ENCODE measurements at regions not wholly inside any gene's neighbourhood (a gene's known extent, or its start where the extent isn't known, plus 50 kb on each side); places are given as distances from the start of the nearest gene placed in this dataset.

DNA sequence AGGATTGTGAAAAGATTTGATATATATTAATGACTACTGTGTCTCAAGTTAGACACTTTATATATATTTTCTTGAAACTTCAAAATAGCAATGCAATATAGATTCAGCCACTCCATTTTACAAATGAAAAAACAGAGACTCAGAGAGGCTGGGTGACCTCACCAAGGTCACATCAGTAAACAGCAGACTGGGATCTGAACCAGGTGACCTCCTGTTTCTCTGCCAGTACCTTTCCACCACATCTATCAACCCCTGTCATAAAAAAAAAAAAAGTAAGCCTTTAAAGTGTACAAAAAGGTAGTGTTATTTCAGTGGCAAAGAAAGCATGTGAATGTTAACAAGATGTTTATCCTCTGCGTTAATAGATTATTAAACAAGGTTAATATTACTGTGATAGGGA, 466.5 kb upstream of the DYNLRB2 start:
- Histone ChIP-seq H3K36me3 (ENCODE audit: insufficient read depth, low read length) (no peaks in the 10 kb centered on the region), H3K9me3 (ENCODE audit: insufficient read depth, low read depth, low read length) (no peaks in the 10 kb centered on the region), H3K27me3 (ENCODE audit: insufficient read depth, low read length) (no peaks in the 10 kb centered on the region), H3K27ac (ENCODE audit: low read depth, low read length) (no peak overlapping the region), H3K4me3 (ENCODE audit: low read length) (no peak overlapping the region), H3K9ac (ENCODE audit: low read depth, low read length) (no peak overlapping the region), H3K4me1 (ENCODE audit: insufficient read depth, low read length) (no peaks in the 10 kb centered on the region)
- WGBS = 97% methylated on average over 1 of the region's 1 CpG

DNA sequence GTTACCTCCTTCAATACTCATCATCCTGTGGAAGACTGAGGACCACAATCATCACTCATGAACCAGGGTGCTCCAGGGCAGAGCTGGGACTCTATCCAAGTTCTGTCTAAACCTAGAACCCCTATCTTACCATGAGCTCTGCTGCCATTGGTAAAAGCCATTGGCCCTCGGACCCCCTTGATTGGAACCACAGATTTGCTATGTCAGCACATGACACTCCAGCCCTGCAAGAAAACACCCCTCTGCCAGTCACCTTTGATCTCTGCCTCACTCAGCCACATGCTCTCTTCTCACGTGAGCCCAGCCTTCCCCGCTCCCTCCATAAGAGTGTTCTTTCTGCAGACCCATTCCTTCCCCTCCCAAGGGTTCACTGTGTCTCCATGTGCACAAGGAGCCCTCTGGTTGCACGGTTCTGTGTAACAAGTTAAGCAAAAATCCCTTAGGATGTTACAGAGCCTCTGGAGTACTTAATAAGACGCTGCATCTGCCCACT, 468.8 kb upstream of the DYNLRB2 start:
- 89% methylated on average over 5 of the region's 5 CpGs for WGBS
- no peaks in the 10 kb centered on the region for H3K9me3 ChIP-seq (ENCODE audit: insufficient read depth, low read depth, low read length)
- no peaks in the 10 kb centered on the region for H3K4me1 ChIP-seq (ENCODE audit: insufficient read depth, low read length)
- no peak overlapping the region for H3K9ac ChIP-seq (ENCODE audit: low read depth, low read length)
- H3K4me3 ChIP-seq (ENCODE audit: low read length) = no peak overlapping the region
- H3K27ac ChIP-seq (ENCODE audit: low read depth, low read length) = no peak overlapping the region
- no peaks in the 10 kb centered on the region for H3K36me3 ChIP-seq (ENCODE audit: insufficient read depth, low read length)
- H3K27me3 ChIP-seq (ENCODE audit: insufficient read depth, low read length) = no peaks in the 10 kb centered on the region

DNA sequence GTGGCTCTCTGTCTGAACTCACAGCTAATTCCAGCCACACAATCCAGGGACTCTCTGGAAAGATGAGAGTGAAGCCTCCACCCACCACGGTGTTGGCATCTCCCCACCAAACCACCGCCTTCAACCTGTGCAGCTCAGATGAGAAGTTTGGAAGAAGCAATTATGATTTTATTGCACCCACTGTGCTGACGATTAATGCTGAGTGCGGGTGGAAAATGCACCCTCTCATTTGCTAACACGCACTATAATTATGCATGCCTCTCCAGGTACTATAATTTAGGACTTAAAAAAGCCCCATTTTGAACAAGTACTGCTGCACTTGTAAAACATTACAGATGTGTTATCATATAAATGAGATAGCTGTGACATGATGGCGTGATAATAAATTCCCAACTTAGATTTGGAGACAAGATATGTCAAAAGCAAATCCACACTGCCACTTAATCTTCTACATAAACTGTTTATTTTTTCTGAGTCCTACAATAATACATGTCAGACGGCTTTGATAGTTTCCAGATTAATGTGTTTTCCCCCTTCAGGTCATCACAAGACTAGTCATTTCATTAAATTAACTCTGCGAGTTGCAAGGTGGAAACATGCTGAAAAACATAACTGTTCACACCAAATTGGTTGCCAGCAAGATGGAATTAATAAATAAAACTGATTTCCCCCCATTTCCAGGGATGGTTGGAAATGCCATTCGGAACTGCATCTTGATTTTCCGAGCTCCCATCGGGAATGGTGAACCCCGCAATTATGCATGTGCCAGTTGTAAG, 466.5 kb upstream of the MAF start:
- Histone ChIP-seq H3K4me3 (ENCODE audit: low read length) (no peak overlapping the region), H3K36me3 (ENCODE audit: insufficient read depth, low read length) (no peaks in the 10 kb centered on the region), H3K27me3 (ENCODE audit: insufficient read depth, low read length) (no peaks in the 10 kb centered on the region), H3K9ac (ENCODE audit: low read depth, low read length) (no peak overlapping the region), H3K9me3 (ENCODE audit: insufficient read depth, low read depth, low read length) (no peaks in the 10 kb centered on the region), H3K4me1 (ENCODE audit: insufficient read depth, low read length) (no peaks in the 10 kb centered on the region), H3K27ac (ENCODE audit: low read depth, low read length) (no peak overlapping the region)
- WGBS = 97% methylated on average over 10 of the region's 12 CpGs

DNA sequence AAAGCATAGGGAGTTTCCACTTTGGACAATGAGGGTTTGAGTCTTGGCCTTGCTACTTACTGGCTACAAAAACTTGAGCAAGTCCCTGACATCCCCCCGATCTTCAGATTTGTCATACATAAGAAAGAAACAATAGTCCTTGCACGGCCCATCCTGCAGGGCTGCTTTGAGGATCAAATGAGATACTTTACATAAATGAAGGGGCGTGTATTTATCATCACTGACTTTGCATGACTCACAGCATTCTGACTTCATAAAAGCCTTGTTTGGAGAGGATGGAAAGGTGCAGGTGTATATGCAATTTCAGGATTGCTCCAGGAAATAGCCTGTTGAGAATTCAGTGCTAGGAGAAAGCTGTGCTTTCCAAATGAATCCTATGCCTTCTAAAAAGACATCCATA, 465.0 kb upstream of the MAF start:
- no peak overlapping the region for H3K4me3 ChIP-seq (ENCODE audit: low read length)
- no peaks in the 10 kb centered on the region for H3K27me3 ChIP-seq (ENCODE audit: insufficient read depth, low read length)
- no peak overlapping the region for H3K9ac ChIP-seq (ENCODE audit: low read depth, low read length)
- no peak overlapping the region for H3K27ac ChIP-seq (ENCODE audit: low read depth, low read length)
- H3K9me3 ChIP-seq (ENCODE audit: insufficient read depth, low read depth, low read length) = no peaks in the 10 kb centered on the region
- no peaks in the 10 kb centered on the region for H3K4me1 ChIP-seq (ENCODE audit: insufficient read depth, low read length)
- H3K36me3 ChIP-seq (ENCODE audit: insufficient read depth, low read length) = no peaks in the 10 kb centered on the region
- whole genome bisulfite sequencing = 81% methylated on average over 3 of the region's 3 CpGs

GRCh38 chr16:80063713-80064069, 463.2 kb upstream of the MAF start:
- H3K9me3 ChIP-seq (ENCODE audit: insufficient read depth, low read depth, low read length) = no peaks in the 10 kb centered on the region
- no peaks in the 10 kb centered on the region for H3K36me3 ChIP-seq (ENCODE audit: insufficient read depth, low read length)
- H3K27me3 ChIP-seq (ENCODE audit: insufficient read depth, low read length) = no peaks in the 10 kb centered on the region
- H3K9ac ChIP-seq (ENCODE audit: low read depth, low read length) = no peak overlapping the region
- WGBS = 85% methylated on average over 3 of the region's 4 CpGs
- no peaks in the 10 kb centered on the region for H3K4me1 ChIP-seq (ENCODE audit: insufficient read depth, low read length)
- no peak overlapping the region for H3K27ac ChIP-seq (ENCODE audit: low read depth, low read length)
- no peak overlapping the region for H3K4me3 ChIP-seq (ENCODE audit: low read length)

GRCh38 chr16:80063031-80063712, 462.6 kb upstream of the MAF start:
- Histone ChIP-seq H3K9me3 (ENCODE audit: insufficient read depth, low read depth, low read length) (no peaks in the 10 kb centered on the region), H3K4me1 (ENCODE audit: insufficient read depth, low read length) (no peaks in the 10 kb centered on the region), H3K27ac (ENCODE audit: low read depth, low read length) (no peak overlapping the region), H3K4me3 (ENCODE audit: low read length) (no peak overlapping the region), H3K27me3 (ENCODE audit: insufficient read depth, low read length) (no peaks in the 10 kb centered on the region), H3K9ac (ENCODE audit: low read depth, low read length) (no peak overlapping the region), H3K36me3 (ENCODE audit: insufficient read depth, low read length) (no peaks in the 10 kb centered on the region)
- 73% methylated on average over 6 of the region's 7 CpGs for WGBS

GRCh38 chr16:80062361-80063030, 462.0 kb upstream of the MAF start:
- no peaks in the 10 kb centered on the region for H3K4me1 ChIP-seq (ENCODE audit: insufficient read depth, low read length)
- no peaks in the 10 kb centered on the region for H3K36me3 ChIP-seq (ENCODE audit: insufficient read depth, low read length)
- WGBS = 95% methylated on average over 12 of the region's 12 CpGs

DNA sequence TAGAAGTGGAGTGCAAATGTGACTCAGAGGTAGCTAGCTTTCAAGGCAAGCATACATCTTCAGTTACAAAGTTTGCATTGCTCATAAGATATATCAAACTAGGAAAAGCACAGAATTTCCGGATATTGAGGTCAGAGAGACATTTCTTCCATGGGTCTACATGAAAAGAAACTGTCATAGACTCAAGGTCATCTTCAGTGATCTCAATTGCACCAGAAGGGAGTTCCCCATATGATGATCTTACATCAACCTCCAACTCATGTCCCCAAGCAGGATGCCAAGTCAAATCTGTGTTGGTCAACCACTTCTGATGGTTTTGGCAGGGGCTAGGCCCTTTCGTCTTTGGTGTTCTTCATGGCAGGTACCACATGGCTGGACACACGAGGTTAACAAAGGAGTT, 459.9 kb upstream of the MAF start:
- Histone ChIP-seq H3K9ac (ENCODE audit: low read depth, low read length) (no peak overlapping the region), H3K4me1 (ENCODE audit: insufficient read depth, low read length) (no peaks in the 10 kb centered on the region), H3K27me3 (ENCODE audit: insufficient read depth, low read length) (no peaks in the 10 kb centered on the region), H3K4me3 (ENCODE audit: low read length) (no peak overlapping the region), H3K9me3 (ENCODE audit: insufficient read depth, low read depth, low read length) (no peaks in the 10 kb centered on the region), H3K36me3 (ENCODE audit: insufficient read depth, low read length) (no peaks in the 10 kb centered on the region), H3K27ac (ENCODE audit: low read depth, low read length) (no peak overlapping the region)
- WGBS = 97% methylated on average over 3 of the region's 3 CpGs

More at GRCh38 chr16:80062361-80063030, 462.0 kb upstream of the MAF start:
- no peak overlapping the region for H3K9ac ChIP-seq (ENCODE audit: low read depth, low read length)
- H3K27ac ChIP-seq (ENCODE audit: low read depth, low read length) = no peak overlapping the region
- no peaks in the 10 kb centered on the region for H3K9me3 ChIP-seq (ENCODE audit: insufficient read depth, low read depth, low read length)
- H3K4me3 ChIP-seq (ENCODE audit: low read length) = no peak overlapping the region
- no peaks in the 10 kb centered on the region for H3K27me3 ChIP-seq (ENCODE audit: insufficient read depth, low read length)

DNA sequence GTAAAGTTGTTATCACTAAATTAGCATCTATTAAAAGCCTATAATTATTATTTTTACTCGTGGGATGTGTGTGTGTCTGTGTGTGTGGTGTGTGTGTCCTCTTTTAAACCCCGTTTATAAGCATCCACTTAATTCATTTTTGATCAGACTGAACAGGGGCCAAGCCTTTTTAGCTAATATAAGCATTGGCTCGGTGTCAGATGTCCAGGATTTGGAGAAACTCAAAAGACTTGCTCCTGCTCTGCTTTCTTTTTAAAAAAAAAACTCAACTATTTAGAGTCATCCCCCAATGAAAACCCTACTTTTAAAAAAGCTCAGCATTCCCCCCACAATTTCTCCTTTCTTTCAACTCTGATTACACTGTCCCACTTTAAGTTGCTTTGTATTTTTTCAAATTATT, 459.3 kb upstream of the MAF start:
- Histone ChIP-seq H3K9me3 (ENCODE audit: insufficient read depth, low read depth, low read length) (no peaks in the 10 kb centered on the region), H3K9ac (ENCODE audit: low read depth, low read length) (no peak overlapping the region), H3K4me1 (ENCODE audit: insufficient read depth, low read length) (no peaks in the 10 kb centered on the region), H3K36me3 (ENCODE audit: insufficient read depth, low read length) (no peaks in the 10 kb centered on the region), H3K27ac (ENCODE audit: low read depth, low read length) (no peak overlapping the region), H3K4me3 (ENCODE audit: low read length) (no peak overlapping the region), H3K27me3 (ENCODE audit: insufficient read depth, low read length) (no peaks in the 10 kb centered on the region)
- whole genome bisulfite sequencing = 98% methylated on average over 2 of the region's 3 CpGs

GRCh38 chr16:80058214-80058613, 457.7 kb upstream of the MAF start:
- WGBS = 93% methylated on average over 9 of the region's 9 CpGs
- Histone ChIP-seq H3K9ac (ENCODE audit: low read depth, low read length) (no peak overlapping the region), H3K27ac (ENCODE audit: low read depth, low read length) (no peak overlapping the region), H3K27me3 (ENCODE audit: insufficient read depth, low read length) (no peaks in the 10 kb centered on the region), H3K4me1 (ENCODE audit: insufficient read depth, low read length) (no peaks in the 10 kb centered on the region), H3K36me3 (ENCODE audit: insufficient read depth, low read length) (no peaks in the 10 kb centered on the region), H3K9me3 (ENCODE audit: insufficient read depth, low read depth, low read length) (no peaks in the 10 kb centered on the region), H3K4me3 (ENCODE audit: low read length) (no peak overlapping the region)

DNA sequence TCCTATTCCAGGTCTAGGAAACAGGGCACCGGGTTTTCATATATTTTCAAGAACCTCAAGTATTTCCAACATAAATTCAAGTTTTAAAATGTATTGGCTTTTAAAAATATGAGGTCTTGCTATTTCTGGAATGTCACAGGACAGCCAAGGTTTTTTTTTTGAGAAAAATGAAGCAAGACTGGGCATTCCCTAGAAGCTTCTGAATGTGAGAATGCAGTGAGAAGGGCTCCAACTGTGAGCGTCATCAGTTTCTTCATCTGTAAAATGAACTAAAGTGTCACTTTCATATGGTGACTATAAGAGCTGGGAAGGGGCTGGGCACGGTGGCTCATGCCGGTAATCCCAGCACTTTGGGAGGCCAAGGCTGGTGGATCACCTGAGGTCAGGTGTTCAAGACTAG, 455.8 kb upstream of the MAF start:
- H3K27me3 ChIP-seq (ENCODE audit: insufficient read depth, low read length) = no peaks in the 10 kb centered on the region
- no peak overlapping the region for H3K9ac ChIP-seq (ENCODE audit: low read depth, low read length)
- H3K4me3 ChIP-seq (ENCODE audit: low read length) = no peak overlapping the region
- H3K27ac ChIP-seq (ENCODE audit: low read depth, low read length) = no peak overlapping the region
- H3K4me1 ChIP-seq (ENCODE audit: insufficient read depth, low read length) = no peaks in the 10 kb centered on the region
- WGBS = 97% methylated on average over 4 of the region's 4 CpGs
- no peaks in the 10 kb centered on the region for H3K36me3 ChIP-seq (ENCODE audit: insufficient read depth, low read length)
- H3K9me3 ChIP-seq (ENCODE audit: insufficient read depth, low read depth, low read length) = no peaks in the 10 kb centered on the region
